GM18498 (cell line): ENCODE measurements at regions not wholly inside any gene's neighbourhood (a gene's known extent, or its start where the extent isn't known, plus 50 kb on each side); places are given as distances from the start of the nearest gene placed in this dataset.

Source experiments
- ATAC-seq: cut with Tn5 transposase; IDR thresholded peaks from one replicate; pipeline ENCODE4 v1.9.1; 2021; ENCODE audit warnings: mild to moderate bottlenecking, moderate library complexity; ENCODE audit not compliant: unreplicated experiment

- no peak for ATAC-seq
These were observed 125.7 kb upstream of the RIPOR2 start for GRCh38 chr6:25061289-25061936.

GRCh38 chr6:25062070-25062811, 126.5 kb upstream of the RIPOR2 start:
- ATAC-seq = no peak

- ATAC-seq = no peak
These were observed 128.2 kb upstream of the RIPOR2 start for GRCh38 chr6:25064006-25064405.

- no peak for ATAC-seq
These were observed 129.9 kb upstream of the RIPOR2 start for GRCh38 chr6:25065666-25066065.

GRCh38 chr6:25066593-25066992, 130.8 kb upstream of the RIPOR2 start:
- ATAC-seq = no peak

- ATAC-seq = no peak
These were observed 133.1 kb upstream of the RIPOR2 start for GRCh38 chr6:25068866-25069265.

- peak; percentile 82 for ATAC-seq
These were observed 135.0 kb upstream of the RIPOR2 start for GRCh38 chr6:25070547-25071366.

- ATAC-seq = no peak
These were observed 142.4 kb upstream of the RIPOR2 start for GRCh38 chr6:25078141-25078540.

- no peak for ATAC-seq
These were observed 148.2 kb upstream of the RIPOR2 start for GRCh38 chr6:25083784-25084507.

GRCh38 chr6:25084508-25084833, 148.7 kb upstream of the RIPOR2 start:
- ATAC-seq = no peak

- ATAC-seq = no peak
These were observed 150.0 kb upstream of the RIPOR2 start for GRCh38 chr6:25085756-25086155.

GRCh38 chr6:25086500-25087091, 150.8 kb upstream of the RIPOR2 start:
- ATAC-seq = no peak

GRCh38 chr6:25088513-25088912, 152.8 kb upstream of the RIPOR2 start:
- ATAC-seq = no peak

- no peak for ATAC-seq
These were observed 153.7 kb upstream of the RIPOR2 start for GRCh38 chr6:25089442-25089841.

- no peak for ATAC-seq
These were observed 159.0 kb upstream of the RIPOR2 start for GRCh38 chr6:25094726-25095125.

- no peak for ATAC-seq
These were observed 164.5 kb upstream of the RIPOR2 start for GRCh38 chr6:25100288-25100687.

GRCh38 chr6:25103603-25104002, 167.8 kb upstream of the RIPOR2 start:
- ATAC-seq = no peak

GRCh38 chr6:25105070-25105925, 169.5 kb upstream of the RIPOR2 start:
- no peak for ATAC-seq

- ATAC-seq = peak; percentile 65
These were observed 171.5 kb upstream of the RIPOR2 start for GRCh38 chr6:25107218-25107617.

GRCh38 chr6:25111782-25112181, 167.4 kb upstream of the CARMIL1 start:
- ATAC-seq = no peak
